ENCODE measurements at regions not wholly inside any gene's neighbourhood (a gene's known extent, or its start where the extent isn't known, plus 50 kb on each side); places are given as distances from the start of the nearest gene placed in this dataset.
"Not testable (repeated sequence)": the region's sequence is repeated elsewhere in the genome, so short reads cannot be mapped to it uniquely, and the experiment has no call there.

DNA sequence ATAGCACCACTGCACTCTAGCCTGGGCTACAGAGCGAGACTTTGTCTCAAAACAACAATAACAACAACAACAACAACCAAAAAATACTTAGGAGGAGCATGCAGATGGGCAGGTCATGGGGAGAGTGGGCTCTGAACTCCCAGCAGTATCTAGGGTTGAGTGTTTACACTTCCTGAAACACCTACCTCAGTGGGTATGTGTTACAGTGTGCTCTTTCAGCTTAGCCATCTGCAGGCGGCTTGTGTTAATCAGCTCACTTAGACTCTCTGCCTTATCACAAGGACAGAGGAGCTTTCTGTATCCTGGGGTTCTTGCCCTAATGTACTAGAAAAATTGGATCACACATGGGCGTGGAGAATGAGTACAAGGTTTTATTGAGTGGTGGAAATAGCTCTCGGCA is 340.2 kb downstream of the KIF20B start:
- DNase-seq, result no peak

DNA sequence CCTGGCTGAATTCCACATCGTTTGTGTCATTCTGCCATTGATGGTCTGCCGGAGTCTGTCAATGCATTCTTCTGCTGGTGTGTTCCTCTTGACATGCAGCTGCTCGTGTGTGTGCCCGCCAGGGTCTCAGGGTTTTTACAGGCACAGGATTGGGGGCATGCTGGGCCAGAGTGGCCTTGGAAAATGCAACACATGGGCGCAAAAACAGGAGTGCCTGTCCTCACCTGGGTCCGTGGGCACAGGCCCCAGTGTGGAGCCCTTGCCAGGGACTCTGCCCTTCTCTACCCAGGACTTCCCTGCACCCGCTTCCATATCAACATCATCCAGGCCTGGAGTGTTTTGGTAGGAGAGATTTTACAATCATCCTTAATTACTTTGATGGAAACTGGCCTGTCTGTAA is 340.7 kb downstream of the KIF20B start:
- no peak for DNase-seq

DNA sequence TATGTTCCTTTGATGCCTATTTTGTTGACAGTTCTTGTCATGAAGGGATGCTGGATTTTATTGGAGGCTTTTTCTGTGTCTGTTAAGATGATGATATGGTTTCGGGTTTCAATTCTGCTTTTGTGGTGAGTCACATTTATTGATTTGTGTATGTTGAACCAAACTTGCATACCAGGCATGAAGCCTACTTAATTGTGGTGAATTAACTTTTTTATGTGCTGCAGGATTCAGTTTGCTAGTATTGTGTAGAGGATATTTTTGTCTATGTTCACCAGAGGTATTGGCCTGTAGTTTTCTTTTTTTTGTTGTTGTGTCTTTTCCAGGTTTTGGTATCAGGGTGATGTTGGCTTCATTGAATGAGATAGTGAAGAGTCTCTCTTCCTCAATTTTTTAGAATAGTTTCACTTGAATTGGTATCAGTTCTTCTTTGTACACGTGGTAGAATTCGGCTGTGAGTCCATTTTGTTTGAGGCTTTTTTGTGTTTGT is 345.9 kb downstream of the KIF20B start:
- no peak for DNase-seq

DNA sequence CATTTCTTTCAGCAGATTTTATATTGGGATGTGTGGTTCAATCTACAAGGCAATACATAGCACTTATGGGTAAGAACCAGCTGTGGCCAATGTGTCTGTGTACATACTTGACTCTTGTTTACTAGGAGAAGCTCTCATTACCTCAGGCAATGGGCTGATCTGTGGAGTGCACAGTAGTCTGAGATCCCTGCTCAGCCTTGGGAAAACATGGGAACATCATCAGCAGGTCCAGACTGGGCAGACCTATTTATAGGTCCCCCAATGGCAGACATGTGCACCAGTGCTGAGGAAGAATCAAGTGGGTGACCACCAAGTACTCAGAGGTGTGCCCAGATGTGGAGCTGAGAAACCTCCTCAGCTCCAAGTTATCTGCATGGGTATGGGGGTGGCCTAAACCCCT is 349.7 kb downstream of the KIF20B start:
- no peak for DNase-seq

DNA sequence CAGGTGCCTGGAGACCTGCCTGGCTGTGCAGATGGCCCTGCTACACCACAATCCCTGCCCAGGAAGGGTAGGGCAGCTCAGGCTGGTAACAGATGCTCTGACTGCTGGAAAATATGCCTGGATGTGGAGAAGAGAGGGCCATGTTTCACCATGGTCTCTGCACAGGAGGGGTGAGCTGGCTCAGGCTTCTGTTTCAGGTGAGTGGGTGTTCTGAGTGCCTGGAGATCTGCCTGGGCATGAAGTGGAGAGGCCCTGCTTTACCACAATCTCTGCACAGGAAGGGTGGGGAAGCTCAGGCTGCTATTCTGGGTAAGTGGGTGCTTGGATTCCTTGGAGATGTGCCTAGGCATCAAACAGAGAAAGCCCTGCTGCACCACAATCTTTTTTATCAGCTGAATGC is 350.1 kb downstream of the KIF20B start:
- no peak for DNase-seq

DNA sequence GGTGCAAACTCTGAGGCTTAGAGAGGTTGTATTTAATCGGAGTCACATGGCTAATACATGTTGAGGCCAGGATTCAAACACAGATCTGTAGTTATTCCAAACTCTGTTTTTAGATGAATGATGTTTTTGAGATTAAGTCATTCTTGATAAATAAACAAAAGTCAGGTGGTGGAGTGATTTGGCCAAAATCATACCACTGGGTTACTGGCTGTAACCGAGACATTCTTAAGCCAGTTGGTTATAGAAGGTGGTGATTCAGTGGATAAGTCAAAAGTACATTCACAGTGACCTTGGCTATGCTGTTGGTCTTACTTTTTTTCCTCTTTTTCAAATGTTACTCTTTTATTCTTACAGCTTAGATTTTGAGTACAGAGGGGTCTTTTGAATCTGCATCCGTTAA is 361.4 kb downstream of the KIF20B start:
- no peak for DNase-seq

DNA sequence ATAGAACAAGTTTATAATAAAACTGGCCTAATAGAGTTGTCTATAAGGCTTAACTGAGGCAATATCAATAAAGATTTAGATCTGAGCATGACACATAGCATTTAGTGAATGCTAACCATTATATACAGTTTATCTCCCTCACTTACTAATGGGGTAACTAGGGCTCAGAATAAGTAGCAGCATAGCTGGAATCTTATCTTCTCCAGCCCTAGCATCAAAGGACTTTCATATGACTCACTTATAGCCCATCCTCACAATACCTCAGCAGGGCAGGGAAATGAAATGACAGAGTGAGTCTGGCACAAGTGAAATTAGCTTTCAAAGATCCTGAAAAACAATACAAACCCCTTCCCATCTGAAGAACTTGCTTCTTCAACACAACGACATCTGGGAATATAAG is 362.9 kb downstream of the KIF20B start:
- DNase-seq, result no peak

DNA sequence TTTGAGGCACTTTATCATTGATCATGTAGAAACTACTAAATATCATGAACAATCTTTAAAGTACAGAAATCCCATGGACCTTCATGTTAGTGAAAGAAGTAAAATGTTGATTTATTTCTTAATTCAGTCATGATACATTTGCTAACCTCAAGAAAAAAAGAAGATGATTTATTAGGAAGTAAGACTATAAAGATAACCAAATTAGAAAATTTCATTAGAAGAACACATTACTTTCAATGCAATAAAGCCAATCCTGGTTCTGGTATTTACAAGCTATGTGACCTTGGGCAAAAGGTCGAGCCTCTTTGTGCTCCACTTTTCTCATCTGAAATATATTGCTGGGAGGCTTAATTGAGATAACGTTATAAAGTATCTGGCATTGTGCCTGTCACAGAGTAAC is 365.0 kb downstream of the KIF20B start:
- DNase-seq, result no peak

DNA sequence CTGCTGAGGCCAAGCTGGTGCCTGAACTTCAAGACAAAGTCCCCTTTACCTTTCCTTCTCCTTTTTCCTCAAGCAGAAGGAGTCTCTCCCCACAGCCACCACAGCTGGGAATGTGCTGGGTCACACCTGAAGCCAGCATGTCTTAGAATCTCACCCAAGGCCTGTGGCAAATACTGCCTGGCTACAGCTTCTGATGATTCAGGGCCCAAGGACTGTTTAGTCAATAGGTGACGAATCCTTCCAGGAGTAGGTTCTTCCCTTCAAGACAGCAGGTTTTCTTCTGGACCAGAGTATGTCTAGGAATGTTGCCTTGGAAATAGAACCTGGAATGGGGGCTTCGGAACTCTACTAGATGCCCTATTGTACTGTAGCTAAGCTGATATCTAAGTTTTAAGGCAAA is 374.6 kb downstream of the KIF20B start:
- DNase-seq, result no peak

DNA sequence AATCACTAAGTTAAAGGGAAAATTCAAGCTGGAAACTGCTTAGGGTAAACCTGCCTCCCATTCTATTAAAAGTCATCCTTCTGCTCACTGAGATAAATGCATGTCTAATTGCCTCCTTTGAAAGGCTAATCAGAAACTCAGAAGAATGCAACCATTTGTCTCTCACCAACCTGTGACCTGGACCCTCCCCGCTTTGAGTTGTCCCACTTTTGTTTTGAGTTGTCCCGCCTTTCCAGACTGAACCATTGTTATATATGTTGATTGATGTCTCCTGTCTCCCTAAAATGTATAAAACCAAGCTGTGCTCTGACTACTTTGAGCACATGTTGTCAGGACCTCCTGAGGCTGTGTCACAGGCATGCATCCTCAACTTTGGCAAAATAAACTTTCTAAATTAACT is 378.4 kb downstream of the KIF20B start:
- DNase-seq, result no peak

DNA sequence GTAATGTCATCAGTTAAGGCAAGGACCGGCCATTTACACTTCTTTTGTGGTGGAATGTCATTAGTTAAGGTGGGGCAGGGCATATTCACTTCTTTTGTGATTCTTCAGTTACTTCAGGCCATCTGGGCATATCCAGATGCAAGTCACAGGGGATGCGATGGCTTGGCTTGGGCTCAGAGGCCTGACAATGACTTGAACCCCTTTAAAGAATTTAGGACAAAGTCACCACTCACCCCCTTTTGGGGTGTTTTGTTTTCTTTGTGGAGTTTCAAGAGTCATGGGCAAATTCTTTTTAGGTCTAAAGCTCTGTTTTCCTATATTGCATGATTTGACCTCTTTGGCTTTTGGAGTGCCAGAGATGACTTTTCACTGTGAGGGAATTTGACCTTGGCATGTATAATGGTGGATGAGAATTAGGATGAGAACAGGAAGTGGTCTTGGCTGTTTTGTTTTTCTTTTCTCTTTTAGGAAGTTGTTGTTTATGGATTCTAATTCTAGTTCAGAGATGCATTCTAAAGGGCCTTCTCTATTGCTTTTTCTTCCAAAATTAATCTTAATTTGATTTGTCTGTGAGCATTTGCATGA is 385.3 kb downstream of the KIF20B start:
- DNase-seq, result not testable (repeated sequence)

DNA sequence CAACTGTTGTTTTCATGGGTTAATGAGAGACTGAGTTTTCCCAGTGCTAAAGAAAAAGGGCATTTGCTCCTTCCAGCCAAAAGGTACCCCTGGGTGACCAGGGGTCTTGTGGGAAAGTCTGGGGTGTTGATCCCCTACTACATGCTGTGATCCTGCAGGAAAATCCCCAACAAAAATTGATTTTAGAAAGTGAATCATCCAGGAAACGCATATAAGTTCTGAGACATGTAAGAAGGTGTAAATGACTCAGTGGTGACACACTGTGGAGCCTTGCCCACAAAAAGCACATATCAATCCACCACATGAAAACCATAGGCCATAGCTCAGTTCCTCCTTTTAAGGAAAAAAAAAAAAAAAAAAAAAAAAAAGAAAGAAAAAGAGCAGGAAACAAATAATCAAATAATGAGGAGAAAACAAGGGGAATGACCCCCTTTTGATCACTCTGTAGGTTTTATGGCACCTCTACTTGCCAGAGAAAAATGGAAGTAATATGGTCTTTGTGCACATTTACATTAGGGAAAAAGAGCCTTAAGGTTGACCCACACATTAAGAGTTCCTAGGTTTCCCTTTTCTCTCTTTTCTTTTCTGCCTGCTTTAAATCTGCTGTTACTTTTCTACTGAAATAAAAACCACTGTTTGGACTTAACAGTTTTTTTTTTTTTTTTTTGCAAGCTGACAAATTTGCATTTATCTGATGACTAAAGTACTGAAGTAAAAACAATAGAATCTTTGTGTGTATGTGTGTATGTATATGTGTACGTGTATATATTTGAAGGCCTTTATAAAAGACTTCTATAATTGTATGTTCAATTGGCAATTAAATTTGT is 386.0 kb downstream of the KIF20B start:
- no peak for DNase-seq

DNA sequence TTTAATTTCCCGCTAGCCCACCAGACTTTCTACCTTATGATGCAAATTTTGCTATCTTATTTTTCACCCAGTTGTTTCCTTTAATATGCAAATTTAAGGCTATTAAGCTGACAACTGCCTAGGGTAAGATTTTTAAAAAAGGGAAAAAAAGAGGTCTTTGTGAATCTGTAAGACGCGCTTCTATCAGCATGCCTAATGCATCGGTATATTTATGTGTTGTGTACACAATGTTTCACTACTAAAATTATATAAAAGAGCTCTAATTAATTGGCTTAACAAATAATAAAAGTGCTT is 386.6 kb downstream of the KIF20B start:
- DNase-seq, result no peak

DNA sequence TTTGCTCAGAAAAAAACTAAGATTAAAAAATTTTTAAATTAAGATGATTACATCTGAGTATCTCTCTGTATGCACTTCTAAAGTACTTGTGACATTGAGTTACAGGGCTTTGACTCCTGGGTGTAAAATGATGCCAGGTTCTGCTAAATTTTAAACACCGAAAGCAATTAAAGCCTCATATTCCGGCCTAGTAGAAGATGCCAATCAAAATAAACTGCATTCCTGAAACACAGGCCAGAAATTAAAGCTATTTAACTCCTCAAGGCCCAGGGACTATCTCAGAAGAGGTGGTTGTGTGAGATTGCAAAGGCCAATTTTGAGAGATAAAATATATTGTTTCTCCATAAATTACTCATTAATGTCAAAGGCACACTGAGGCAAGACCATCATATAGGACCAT is 388.3 kb downstream of the KIF20B start:
- DNase-seq, result no peak

DNA sequence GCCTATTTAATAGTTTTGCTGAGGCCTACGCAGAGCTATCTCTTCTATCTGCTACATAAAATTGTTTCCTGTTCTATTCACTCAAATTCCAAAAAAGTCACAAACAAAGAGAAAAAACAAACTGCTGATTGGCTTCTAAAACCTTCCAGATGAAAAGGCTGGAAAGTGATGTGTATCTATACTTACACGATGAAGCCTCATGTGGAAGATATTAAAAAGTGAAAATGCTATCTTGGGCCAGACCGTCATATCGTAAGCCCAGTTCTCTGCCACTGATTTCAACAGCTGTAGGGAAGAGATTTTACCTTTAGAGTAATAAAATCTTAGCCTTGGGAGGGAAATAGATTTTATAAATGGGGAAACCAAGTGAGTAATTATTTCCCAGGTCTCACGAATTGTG is 394.8 kb downstream of the KIF20B start:
- no peak for DNase-seq

DNA sequence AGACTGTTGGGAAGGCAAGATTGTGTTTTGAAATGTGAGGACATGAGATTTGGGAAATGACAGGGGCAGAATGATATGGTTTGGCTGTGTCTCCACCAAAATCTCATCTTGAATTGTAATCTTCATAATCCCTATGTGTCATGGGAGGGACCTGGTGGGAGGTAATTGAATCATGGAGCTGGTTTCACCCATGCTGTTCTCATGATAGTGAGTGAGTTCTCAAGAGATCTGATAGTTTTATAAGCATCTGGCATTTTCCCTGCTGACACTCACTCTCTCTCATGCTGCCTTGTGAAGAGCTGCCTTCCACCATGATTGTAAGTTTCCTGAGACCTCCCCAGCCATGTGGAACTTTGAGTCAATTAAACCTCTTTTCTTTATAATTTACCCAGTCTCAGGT is 406.2 kb downstream of the KIF20B start:
- DNase-seq, result not testable (repeated sequence)

DNA sequence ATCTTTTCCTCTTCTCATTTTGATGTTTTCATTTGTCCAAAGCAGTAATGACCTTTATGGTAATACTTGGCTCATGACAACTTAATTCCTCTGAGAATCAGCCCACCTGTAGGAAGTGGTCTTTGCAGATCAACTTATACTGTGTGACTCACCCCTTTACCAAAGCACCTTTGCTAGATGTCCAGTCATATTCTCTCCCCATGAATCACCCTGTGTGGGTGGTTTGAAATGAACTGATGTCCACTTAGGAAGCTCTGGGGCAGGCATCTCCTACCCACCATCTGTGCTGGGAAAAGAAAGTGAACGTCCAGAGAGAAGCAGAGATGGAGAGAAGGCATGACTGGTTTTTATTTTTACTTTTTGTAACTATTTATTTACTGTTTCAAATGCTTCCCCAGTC is 410.3 kb downstream of the KIF20B start:
- no peak for DNase-seq

DNA sequence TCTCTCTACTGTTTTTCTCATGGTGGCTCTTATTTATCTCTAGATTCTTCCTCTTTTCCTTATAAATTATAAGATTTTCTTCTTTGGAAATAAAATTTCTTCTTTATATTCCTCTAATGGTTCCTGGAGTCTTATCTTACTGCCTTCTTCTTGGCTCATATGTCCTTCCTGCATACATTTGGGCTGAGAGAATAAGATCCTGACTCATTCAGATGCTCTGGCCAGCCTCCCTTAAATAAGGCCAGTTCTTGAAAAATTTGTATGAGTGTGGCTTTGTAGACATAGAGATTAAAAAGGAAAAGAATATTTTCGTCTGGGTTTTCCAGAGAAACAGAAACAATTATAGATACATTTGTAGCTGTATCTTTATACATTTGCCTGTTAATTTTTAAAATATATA is 411.3 kb downstream of the KIF20B start:
- DNase-seq, result no peak

DNA sequence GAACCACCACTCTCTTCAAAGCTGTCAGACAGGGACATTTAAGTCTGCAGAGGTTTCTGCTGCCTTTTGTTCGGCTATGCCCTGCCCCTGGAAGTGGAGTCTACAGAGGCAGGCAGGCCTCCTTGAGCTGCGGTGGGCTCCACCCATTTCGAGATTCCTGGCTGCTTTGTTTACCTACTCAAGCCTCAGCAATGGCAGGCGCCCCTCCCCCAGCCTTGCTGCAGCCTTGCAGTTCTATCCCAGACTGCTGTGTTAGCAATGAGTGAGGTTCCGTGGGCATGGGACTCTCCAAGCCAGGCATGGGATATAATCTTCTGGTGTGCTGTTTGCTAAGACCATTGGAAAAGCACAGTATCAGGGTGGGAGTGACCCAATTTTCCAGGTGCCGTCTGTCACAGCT is 417.2 kb downstream of the KIF20B start:
- not testable (repeated sequence) for DNase-seq

DNA sequence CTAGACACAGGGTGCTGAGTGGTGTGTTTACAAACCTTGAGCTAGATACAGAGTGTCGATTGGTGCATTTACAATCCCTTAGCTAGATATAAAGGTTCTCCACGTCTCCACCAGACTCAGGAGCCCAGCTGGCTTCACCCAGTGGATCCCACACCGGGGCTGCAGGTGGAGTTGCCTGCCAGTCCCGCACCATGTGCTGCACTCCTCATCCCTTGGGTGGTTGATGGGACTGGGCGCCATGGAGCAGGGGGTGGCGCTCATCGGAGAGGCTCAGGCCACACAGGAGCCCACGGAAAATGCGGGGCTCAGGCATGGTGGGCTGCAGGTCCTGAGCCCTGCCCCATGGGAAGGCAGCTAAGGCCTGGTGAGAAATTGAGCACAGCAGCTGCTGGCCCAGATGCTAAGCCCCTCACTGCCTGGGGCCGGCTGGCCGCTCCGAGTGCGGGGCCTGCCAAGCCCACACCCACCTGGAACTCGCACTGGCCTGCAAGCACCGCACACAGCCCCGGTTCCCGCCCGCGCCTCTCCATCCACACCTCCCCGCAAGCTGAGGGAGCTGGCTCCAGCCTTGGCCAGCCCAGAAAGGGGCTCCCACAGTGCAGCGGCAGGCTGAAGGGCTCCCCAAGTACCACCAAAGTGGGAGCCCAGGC is 418.4 kb downstream of the KIF20B start:
- DNase-seq, result not testable (repeated sequence)

DNA sequence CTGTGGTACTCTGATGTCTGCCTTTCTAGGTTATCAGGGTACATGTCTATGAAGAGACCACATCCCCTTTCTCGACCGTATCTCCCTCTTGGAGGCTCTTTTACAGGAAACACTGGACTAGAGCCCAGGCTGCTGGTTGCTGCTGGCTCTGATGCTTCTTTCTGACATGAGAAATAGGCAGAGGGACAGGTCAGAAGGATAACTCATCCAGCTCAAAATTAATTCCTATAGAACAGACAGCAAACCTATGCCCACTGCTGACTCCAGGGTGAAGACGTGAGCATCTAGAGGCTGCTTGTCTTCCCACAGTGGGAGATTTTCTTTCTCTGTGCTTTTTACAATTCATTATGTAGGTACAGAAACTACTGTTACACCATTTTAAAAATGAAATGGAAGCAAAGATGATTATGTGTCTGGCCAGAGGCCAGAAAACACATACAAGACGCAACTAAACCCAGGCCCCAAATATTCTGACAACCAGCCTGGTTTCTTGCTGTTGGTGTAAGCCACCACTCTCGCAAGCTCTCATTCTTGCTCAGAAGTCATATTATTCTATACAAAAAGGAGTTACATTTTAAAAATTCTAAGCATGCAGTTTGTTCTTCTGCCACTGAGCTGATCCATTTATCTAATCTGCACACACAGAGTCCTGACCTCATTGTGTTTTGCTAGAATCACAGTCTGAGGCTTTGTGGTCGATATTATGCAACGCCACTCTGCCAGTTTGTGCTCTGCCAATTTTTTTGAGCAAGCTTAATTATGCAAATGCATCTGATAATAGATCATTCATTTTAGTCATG is 424.3 kb downstream of the KIF20B start:
- DNase-seq, result no peak

DNA sequence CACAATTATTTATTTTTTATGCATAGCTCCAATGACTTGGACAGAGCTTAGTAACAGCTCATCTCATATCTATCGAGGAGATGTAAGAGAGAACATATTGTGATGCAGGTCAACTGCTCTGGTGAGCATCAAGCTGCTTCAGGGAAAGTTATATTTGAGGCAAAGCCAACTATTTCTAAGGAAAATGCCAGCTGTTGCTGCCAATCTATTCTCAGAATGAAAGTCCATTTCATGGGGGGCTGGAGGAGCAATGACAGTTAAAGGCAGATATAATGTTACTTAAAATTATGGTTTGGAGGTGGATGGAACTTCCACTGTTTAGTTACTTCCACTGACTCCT is 424.8 kb downstream of the KIF20B start:
- no peak for DNase-seq

DNA sequence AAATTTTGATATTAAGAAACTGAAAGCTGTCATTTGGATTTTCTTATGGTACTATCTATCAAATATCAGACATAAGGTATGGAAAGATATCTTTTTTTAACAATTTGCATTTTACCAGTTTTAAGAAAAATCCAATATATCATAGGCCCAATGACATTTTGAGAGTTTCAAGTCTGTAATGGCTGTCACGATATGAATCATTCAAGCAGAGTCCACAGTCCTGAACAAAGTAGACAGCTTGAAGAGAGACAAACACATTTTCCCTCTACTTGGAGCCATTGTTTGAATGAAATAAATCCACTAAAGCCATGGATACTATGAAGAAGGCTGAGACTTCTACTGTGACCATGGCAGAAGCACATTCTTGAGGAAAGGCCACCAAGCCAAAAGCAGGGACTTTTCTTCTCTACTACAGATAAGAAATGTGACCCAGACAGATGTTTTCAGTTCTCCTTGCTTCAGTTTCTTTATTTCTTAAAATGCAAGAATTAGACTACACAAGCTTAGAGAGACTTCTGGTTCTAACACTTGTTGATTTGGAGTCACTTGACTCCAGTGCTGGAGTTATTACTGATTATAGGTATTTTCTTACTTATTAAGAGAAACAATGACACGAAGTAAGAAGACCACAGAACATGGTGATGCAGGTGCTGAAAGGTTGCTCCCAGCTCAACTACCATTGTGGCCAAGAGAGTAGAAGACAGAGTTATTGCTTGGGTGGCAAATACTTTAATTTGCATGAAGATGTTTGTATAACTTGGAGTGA is 429.1 kb downstream of the KIF20B start:
- DNase-seq, result no peak
